Endothelial cell of umbilical vein (primary cell): ENCODE measurements at regions not wholly inside any gene's neighbourhood (a gene's known extent, or its start where the extent isn't known, plus 50 kb on each side); places are given as distances from the start of the nearest gene placed in this dataset.

Experiments used
- BruUV-seq: library from RNA; stranded (reverse); fragments of 400-500 nt; replicated peaks from 2 replicates; lab custom pipeline; 2021; lab: Mats Ljungman, UMichigan
- CTCF ChIA-PET: fragments of 300-600, 350-600 bp; sonication (Branson Sonifier 250); formaldehyde crosslinking; loops from one replicate; lab custom pipeline; 2021; ENCODE audit warnings: antibody characterized with exemption, inconsistent platforms; lab: Charles Lee
- POLR2A ChIA-PET: fragments of 300-600, 350-600 bp; sonication (Branson Sonifier 250); formaldehyde crosslinking; loops from one replicate; lab custom pipeline; 2021; ENCODE audit warnings: antibody characterized with exemption, inconsistent platforms; lab: Charles Lee
- DNase-seq: peaks from one replicate; pipeline ENCODE4 v3.0.0-alpha.2; 2011; ENCODE audit warnings: low read depth, low spot score
- FAIRE-seq: peaks from 2 replicates; lab custom pipeline; 2011; peaks lifted over from hg19 to GRCh38; lab: Jason Lieb, UNC
- H2AFZ ChIP-seq: 2 replicates; pipeline ENCODE4 v1.6.0; 2012; ENCODE audit warnings: low read depth, low read length, control low read depth, inconsistent platforms
- H3K27ac ChIP-seq: 2 replicates; pipeline ENCODE4 v1.5.1; 2011; ENCODE audit warnings: low read depth, mild to moderate bottlenecking, control low read depth, low read length, moderate library complexity; ENCODE audit not compliant: insufficient read depth
- H3K27me3 ChIP-seq, 2 experiments: 2 replicates each; pipeline versions ENCODE4 v1.6.0 to v1.6.1; 2011; ENCODE audit warnings: low read length in 2 of 2, mixed read lengths in 1 of 2; ENCODE audit not compliant: control insufficient read depth in 2 of 2, insufficient read depth in 2 of 2
- H3K36me3 ChIP-seq, 2 experiments: 2 replicates in 1 of 2; 3 replicates in 1 of 2; pipeline ENCODE4 v1.5.1; 2011; ENCODE audit warnings: low read length in 2 of 2, mild to moderate bottlenecking in 1 of 2, moderate library complexity in 1 of 2; ENCODE audit not compliant: control insufficient read depth in 2 of 2, insufficient read depth in 2 of 2; ENCODE audit errors: extremely low read depth in 1 of 2
- H3K4me1 ChIP-seq: 3 replicates; pipeline ENCODE4 v1.5.1; 2011; ENCODE audit warnings: mild to moderate bottlenecking, low read length; ENCODE audit not compliant: control insufficient read depth, insufficient read depth; ENCODE audit errors: extremely low read depth
- H3K4me2 ChIP-seq: 2 replicates; pipeline ENCODE4 v1.6.1; 2011; ENCODE audit warnings: low read length, control low read depth, mixed read lengths; ENCODE audit not compliant: insufficient read depth
- H3K4me3 ChIP-seq, 3 experiments: fragments of 200-600 bp in 1 of 3; sonication (generic), shearing (Covaris generic) in 1 of 3; replicated peaks in 1 of 3; 2 replicates each; pipeline ENCODE4 v1.5.1; 2011 to 2016; ENCODE audit warnings: control low read depth in 3 of 3, low read length in 3 of 3, mild to moderate bottlenecking in 2 of 3, inconsistent platforms in 1 of 3, low read depth in 1 of 3, moderate library complexity in 1 of 3; ENCODE audit not compliant: insufficient read depth in 1 of 3
- H3K79me2 ChIP-seq: 2 replicates; pipeline ENCODE4 v1.6.0; 2012; ENCODE audit warnings: low read length, inconsistent platforms; ENCODE audit not compliant: control insufficient read depth, insufficient read depth
- H3K9ac ChIP-seq: replicated peaks from 2 replicates; pipeline ENCODE3; 2011; ENCODE audit warnings: low read length, control low read depth; ENCODE audit not compliant: insufficient read depth; ENCODE audit errors: extremely low read depth
- H3K9me1 ChIP-seq: replicated peaks from 3 replicates; pipeline ENCODE4 v1.6.0; 2011; ENCODE audit warnings: mild to moderate bottlenecking, low read length; ENCODE audit not compliant: control insufficient read depth, insufficient read depth; ENCODE audit errors: extremely low read depth
- H3K9me3 ChIP-seq: replicated peaks from 2 replicates; pipeline ENCODE4 v1.5.1; 2012; ENCODE audit warnings: low read length, inconsistent platforms; ENCODE audit not compliant: control insufficient read depth, insufficient read depth
- H4K20me1 ChIP-seq: replicated peaks from 2 replicates; pipeline ENCODE3; 2011; ENCODE audit warnings: mild to moderate bottlenecking, low read length; ENCODE audit not compliant: control insufficient read depth, insufficient read depth; ENCODE audit errors: extremely low read depth
- CTCF ChIP-seq, 2 donors: IDR thresholded peaks; 1 replicate in 1 of 2; 2 replicates in 1 of 2; pipeline ENCODE4 v1.5.1; 2011; ENCODE audit warnings: low read length in 2 of 2, mild to moderate bottlenecking in 2 of 2, moderate library complexity in 2 of 2, control low read depth in 1 of 2, inconsistent platforms in 1 of 2, low read depth in 1 of 2; ENCODE audit not compliant: insufficient read depth in 1 of 2; ENCODE audit errors: extremely low read depth in 1 of 2
- EZH2 ChIP-seq: IDR thresholded peaks from 2 replicates; pipeline ENCODE4 v1.6.1; 2012; ENCODE audit warnings: borderline replicate concordance, low read depth, mild to moderate bottlenecking, moderate library complexity, low read length, inconsistent platforms; ENCODE audit not compliant: severe bottlenecking
- FOS ChIP-seq: IDR thresholded peaks from 2 replicates; pipeline ENCODE4 v1.6.1; 2011; ENCODE audit warnings: mild to moderate bottlenecking, low read length, moderate library complexity, borderline replicate concordance; ENCODE audit not compliant: insufficient read depth
- GATA2 ChIP-seq: IDR thresholded peaks from 2 replicates; pipeline ENCODE4 v1.7.0; 2011; ENCODE audit warnings: low read depth, mild to moderate bottlenecking, moderate library complexity, mixed read lengths, low read length; ENCODE audit not compliant: insufficient read length, insufficient read depth
- JUN ChIP-seq: IDR thresholded peaks from 2 replicates; pipeline ENCODE4 v1.6.1; 2011; ENCODE audit warnings: borderline replicate concordance, low read depth; ENCODE audit not compliant: insufficient read length, insufficient read depth
- MAX ChIP-seq: IDR thresholded peaks from 2 replicates; pipeline ENCODE4 v1.6.1; 2011; ENCODE audit not compliant: insufficient read depth, insufficient read length
- MYC ChIP-seq: IDR thresholded peaks from one replicate; pipeline ENCODE4 v1.6.1; 2011; ENCODE audit warnings: mild to moderate bottlenecking, low read depth, low read length
- POLR2A ChIP-seq: IDR thresholded peaks from 2 replicates; pipeline ENCODE4 v1.6.1; 2012; ENCODE audit warnings: low read depth, mild to moderate bottlenecking, control low read depth, low read length
- POLR2AphosphoS5 ChIP-seq: IDR thresholded peaks from 2 replicates; pipeline ENCODE4 v1.6.1; 2012; ENCODE audit warnings: low read depth, mild to moderate bottlenecking, control low read depth, low read length, moderate library complexity; ENCODE audit not compliant: insufficient read depth
- dilution Hi-C: fragments of 300-500 bp; cut with MboI; formaldehyde crosslinking; loops from one replicate; pipeline ENCODE4 v1.15.0; 2019; ENCODE audit warnings: low sequenced_read_pairs; ENCODE audit not compliant: extremely low pct_ligation_motif_present
- intact Hi-C: fragments of 100-400 bp; cut with micrococcal nuclease; formaldehyde crosslinking; loops from one replicate; pipeline ENCODE4 v1.10.0; 2022

GRCh38 chr4:28402751-28403150 is 1542.1 kb downstream of the STIM2 start:
- TF ChIP-seq JUN (no peak), MYC (no peak), POLR2AphosphoS5 (no peak), EZH2 (no peak), FOS (no peak), MAX (no peak), GATA2 (no peak), POLR2A (no peak)
- ChIA-PET CTCF (no interaction called here), POLR2A (no interaction called here)
- H4K20me1 ChIP-seq = no peaks in the 10 kb centered on the region
- FAIRE-seq = no peak
- H3K9ac ChIP-seq = no peak overlapping the region
- intact Hi-C loops = no loop called here
- dilution Hi-C loops = no loop called here
- H3K4me1 ChIP-seq = no peaks in the 10 kb centered on the region
- H3K9me1 ChIP-seq = no peaks in the 10 kb centered on the region
- H3K9me3 ChIP-seq = no peaks in the 10 kb centered on the region
- no peak overlapping the region for H3K4me2 ChIP-seq
- no peaks in the 10 kb centered on the region for H3K27me3 ChIP-seq
- no peak for DNase-seq
- no peak overlapping the region for H3K27ac ChIP-seq
- H3K79me2 ChIP-seq = no peaks in the 10 kb centered on the region
- H3K36me3 ChIP-seq = no peaks in the 10 kb centered on the region
- H3K4me3 ChIP-seq = no peak overlapping the region
- H2AFZ ChIP-seq = no peak overlapping the region
- BruUV-seq = no TSS peak

GRCh38 chr4:28421221-28421620 is 1560.6 kb downstream of the STIM2 start:
- Histone ChIP-seq H3K9ac (no peak overlapping the region), H3K9me1 (no peaks in the 10 kb centered on the region), H3K4me1 (no peaks in the 10 kb centered on the region), H3K27ac (no peak overlapping the region), H3K36me3 (no peaks in the 10 kb centered on the region), H3K4me3 (no peak overlapping the region), H2AFZ (no peak overlapping the region), H4K20me1 (no peaks in the 10 kb centered on the region), H3K4me2 (no peak overlapping the region), H3K27me3 (no peaks in the 10 kb centered on the region), H3K79me2 (no peaks in the 10 kb centered on the region), H3K9me3 (no peaks in the 10 kb centered on the region)
- FAIRE-seq (no peak), DNase-seq (no peak)
- ChIA-PET CTCF (no interaction called here), POLR2A (no interaction called here)
- intact Hi-C loops = no loop called here
- dilution Hi-C loops = no loop called here
- TF ChIP-seq POLR2A = no peak
- TF ChIP-seq EZH2 = no peak
- TF ChIP-seq MAX = no peak
- TF ChIP-seq POLR2AphosphoS5 = no peak
- no peak for TF ChIP-seq CTCF (IDR thresholded peaks at IDR 0.05; ENCODE audit: extremely low read depth in 1 of 2, insufficient read depth in 1 of 2, low read depth in 1 of 2, low read length in 2 of 2)
- no peak for TF ChIP-seq JUN
- no peak for TF ChIP-seq MYC
- TF ChIP-seq GATA2 = no peak
- no TSS peak for BruUV-seq
